Ascending aorta (tissue), 2 donors: ENCODE measurements at regions not wholly inside any gene's neighbourhood (a gene's known extent, or its start where the extent isn't known, plus 50 kb on each side); places are given as distances from the start of the nearest gene placed in this dataset.

Experiments
- DNase-seq, 2 donors: peaks; one replicate each; pipeline ENCODE4 v3.0.0-alpha.2; 2019; ENCODE audit warnings: low spot score in 2 of 2
- H3K27ac ChIP-seq, 2 donors: fragments of 200-600 bp; sonication (generic); one replicate each; pipeline ENCODE4 v1.5.1; 2016 to 2017; ENCODE audit warnings: mild to moderate bottlenecking in 1 of 2
- H3K27me3 ChIP-seq: fragments of 200-600 bp; sonication (generic); one replicate; pipeline ENCODE4 v1.5.1; 2017
- H3K36me3 ChIP-seq, 2 donors: fragments of 200-600 bp; sonication (generic); one replicate each; pipeline ENCODE4 v1.5.1; 2016
- H3K4me1 ChIP-seq, 2 donors: fragments of 200-600 bp; sonication (generic); one replicate each; pipeline ENCODE4 v1.5.1; 2016 to 2017; ENCODE audit warnings: mild to moderate bottlenecking in 1 of 2
- H3K4me3 ChIP-seq, 2 donors: fragments of 200-600 bp; sonication (generic); one replicate each; pipeline ENCODE4 v1.5.1; 2016 to 2017; ENCODE audit warnings: mild to moderate bottlenecking in 1 of 2
- H3K9me3 ChIP-seq, 2 donors: fragments of 200-600 bp; sonication (generic); one replicate each; pipeline ENCODE4 v1.5.1; 2016
- CTCF ChIP-seq, 3 experiments: fragments of 200-600 bp in 2 of 3; fragments of 450-650 bp in 1 of 3; sonication (generic) in 2 of 3; IDR thresholded peaks; one replicate each; pipeline ENCODE4 v1.5.1; 2016 to 2019; ENCODE audit warnings: antibody characterized with exemption in 3 of 3, mild to moderate bottlenecking in 1 of 3, moderate library complexity in 1 of 3
- intact Hi-C: fragments of 100-400 bp; cut with DNase I; formaldehyde crosslinking; loops from one replicate; pipeline ENCODE4 v1.15.1; 2023

GRCh38 chr14:85250414-85251189, 279.3 kb upstream of the FLRT2 start:
- intact Hi-C loops, result no loop called here
- no peak for TF ChIP-seq CTCF (IDR thresholded peaks at IDR 0.05)
- no peaks in the 10 kb centered on the region for H3K4me1 ChIP-seq
- H3K4me3 ChIP-seq, result no peak overlapping the region
- H3K36me3 ChIP-seq, result no peaks in the 10 kb centered on the region
- no peak for DNase-seq
- no peaks in the 10 kb centered on the region for H3K27me3 ChIP-seq
- H3K27ac ChIP-seq, result no peak overlapping the region
- H3K9me3 ChIP-seq, result no peaks in the 10 kb centered on the region

- Histone ChIP-seq H3K4me1 (no peaks in the 10 kb centered on the region), H3K27ac (no peak overlapping the region), H3K36me3 (no peaks in the 10 kb centered on the region), H3K4me3 (no peak overlapping the region), H3K9me3 (no peaks in the 10 kb centered on the region), H3K27me3 (no peaks in the 10 kb centered on the region)
- DNase-seq, result no peak
- TF ChIP-seq CTCF (IDR thresholded peaks at IDR 0.05), result no peak
- intact Hi-C loops, result no loop called here
These were observed 277.9 kb upstream of the FLRT2 start for GRCh38 chr14:85252011-85252410.

GRCh38 chr14:85254711-85255110, 275.2 kb upstream of the FLRT2 start:
- intact Hi-C loops, result no loop called here
- no peaks in the 10 kb centered on the region for H3K36me3 ChIP-seq
- H3K27me3 ChIP-seq, result no peaks in the 10 kb centered on the region
- no peaks in the 10 kb centered on the region for H3K4me1 ChIP-seq
- no peak for TF ChIP-seq CTCF (IDR thresholded peaks at IDR 0.05)
- H3K4me3 ChIP-seq, result no peak overlapping the region
- no peak for DNase-seq
- no peak overlapping the region for H3K27ac ChIP-seq
- H3K9me3 ChIP-seq, result no peaks in the 10 kb centered on the region

GRCh38 chr14:85257287-85257686, 272.7 kb upstream of the FLRT2 start:
- no peaks in the 10 kb centered on the region for H3K4me1 ChIP-seq
- no peaks in the 10 kb centered on the region for H3K36me3 ChIP-seq
- intact Hi-C loops, result no loop called here
- DNase-seq, result no peak
- no peak overlapping the region for H3K4me3 ChIP-seq
- no peaks in the 10 kb centered on the region for H3K27me3 ChIP-seq
- no peak for TF ChIP-seq CTCF (IDR thresholded peaks at IDR 0.05)
- H3K9me3 ChIP-seq, result no peaks in the 10 kb centered on the region
- H3K27ac ChIP-seq, result no peak overlapping the region

- Histone ChIP-seq H3K4me3 (no peak overlapping the region), H3K4me1 (no peaks in the 10 kb centered on the region), H3K27me3 (no peaks in the 10 kb centered on the region), H3K36me3 (no peaks in the 10 kb centered on the region), H3K27ac (no peak overlapping the region), H3K9me3 (no peaks in the 10 kb centered on the region)
- DNase-seq, result no peak
- intact Hi-C loops, result no loop called here
- no peak for TF ChIP-seq CTCF (IDR thresholded peaks at IDR 0.05)
These were observed 265.8 kb upstream of the FLRT2 start for GRCh38 chr14:85263916-85264675.
